B cell (primary cell): ENCODE measurements at regions not wholly inside any gene's neighbourhood (a gene's known extent, or its start where the extent isn't known, plus 50 kb on each side); places are given as distances from the start of the nearest gene placed in this dataset.

Source experiments
- ATAC-seq: fragments of 200-7000 bp; cut with Tn5 transposase; one replicate; pipeline ENCODE4 v1.10.0; 2021; ENCODE audit warnings: low read depth, mild to moderate bottlenecking, moderate number of reproducible peaks, moderate library complexity
- CTCF ChIA-PET: fragments of 350-600 bp; sonication (Branson Sonifier 250); formaldehyde crosslinking; loops from one replicate; lab custom pipeline; 2021; ENCODE audit warnings: antibody characterized with exemption, inconsistent platforms; lab: Charles Lee
- POLR2A ChIA-PET: fragments of 350-600 bp; sonication (Branson Sonifier 250); formaldehyde crosslinking; loops from one replicate; lab custom pipeline; 2021; ENCODE audit warnings: antibody characterized with exemption; lab: Charles Lee
- DNase-seq: peaks from one replicate; pipeline ENCODE4 v3.0.0; 2013
- H2AFZ ChIP-seq: 2 replicates; pipeline ENCODE4 v1.6.1; 2012; ENCODE audit warnings: mild to moderate bottlenecking, low read depth, low read length; ENCODE audit not compliant: insufficient read depth, poor library complexity, severe bottlenecking
- H3K27ac ChIP-seq, 2 donors: 1 replicate in 1 of 2; 2 replicates in 1 of 2; pipeline ENCODE4 v1.5.1; 2012 to 2013; ENCODE audit warnings: low read length in 2 of 2, mild to moderate bottlenecking in 2 of 2, moderate library complexity in 1 of 2
- H3K27me3 ChIP-seq, 4 experiments: fragments of 200-600 bp in 1 of 4; sonication (generic) in 1 of 4; replicated peaks in 1 of 4; 1 replicate in 2 of 4; 2 replicates in 2 of 4; pipeline versions ENCODE4 v1.6.1 to v1.7.0; 2013 to 2016; ENCODE audit warnings: low read length in 3 of 4, mild to moderate bottlenecking in 2 of 4, mixed read lengths in 1 of 4, moderate library complexity in 1 of 4; ENCODE audit not compliant: insufficient read depth in 4 of 4, control insufficient read depth in 3 of 4; ENCODE audit errors: control extremely low read depth in 1 of 4
- H3K36me3 ChIP-seq, 2 experiments: replicated peaks in 1 of 2; 1 replicate in 1 of 2; 2 replicates in 1 of 2; pipeline versions ENCODE4 v1.6.1 to v1.7.1; 2013; ENCODE audit warnings: low read length in 1 of 2; ENCODE audit not compliant: insufficient read depth in 2 of 2, control insufficient read depth in 1 of 2; ENCODE audit errors: control extremely low read depth in 1 of 2, extremely low read depth in 1 of 2
- H3K4me1 ChIP-seq, 2 donors: fragments of 200-600 bp in 1 of 2; sonication (generic) in 1 of 2; 1 replicate in 1 of 2; 2 replicates in 1 of 2; pipeline versions ENCODE4 v1.5.1 to v1.6.1; 2013 to 2017; ENCODE audit warnings: low read length in 2 of 2; ENCODE audit not compliant: control insufficient read depth in 2 of 2, insufficient read depth in 2 of 2
- H3K4me2 ChIP-seq: replicated peaks from 2 replicates; pipeline ENCODE3; 2012; ENCODE audit warnings: mild to moderate bottlenecking, low read depth, low read length; ENCODE audit not compliant: poor library complexity, severe bottlenecking
- H3K4me3 ChIP-seq, 5 experiments: fragments of 200-600 bp in 1 of 5; sonication (generic) in 1 of 5; 1 replicate in 3 of 5; 2 replicates in 2 of 5; pipeline versions ENCODE4 v1.5.1 to v1.7.0; 2011 to 2016; ENCODE audit warnings: low read length in 4 of 5, mild to moderate bottlenecking in 4 of 5, low read depth in 2 of 5, control low read depth in 1 of 5, moderate library complexity in 1 of 5; ENCODE audit not compliant: insufficient read depth in 1 of 5; ENCODE audit errors: control extremely low read depth in 1 of 5, extremely low read depth in 1 of 5
- H3K79me2 ChIP-seq: fragments of 200-600 bp; sonication (generic); one replicate; pipeline ENCODE4 v1.6.0; 2016; ENCODE audit warnings: low read length; ENCODE audit not compliant: control insufficient read depth, insufficient read depth
- H3K9ac ChIP-seq: fragments of 200-600 bp; sonication (generic); 2 replicates; pipeline ENCODE4 v1.6.1; 2017; ENCODE audit warnings: mild to moderate bottlenecking, low read length, moderate library complexity
- H3K9me3 ChIP-seq, 3 donors: one replicate each; pipeline versions ENCODE4 v1.6.1 to v1.7.1; 2013; ENCODE audit warnings: low read length in 2 of 3; ENCODE audit not compliant: control insufficient read depth in 2 of 3, insufficient read depth in 1 of 3; ENCODE audit errors: control extremely low read depth in 1 of 3
- H4K20me1 ChIP-seq: 2 replicates; pipeline ENCODE4 v1.6.0; 2012; ENCODE audit warnings: mild to moderate bottlenecking, low read length; ENCODE audit not compliant: insufficient read depth, control insufficient read depth, poor library complexity, severe bottlenecking
- H3K27ac Mint-ChIP-seq: one replicate; pipeline ENCODE4 v1.8.0; 2021; ENCODE audit warnings: mixed read lengths
- H3K27me3 Mint-ChIP-seq: one replicate; pipeline ENCODE4 v1.8.0; 2021; ENCODE audit warnings: mixed read lengths
- H3K4me1 Mint-ChIP-seq: one replicate; pipeline ENCODE4 v1.8.0; 2021; ENCODE audit warnings: mixed read lengths
- H3K4me3 Mint-ChIP-seq: one replicate; pipeline ENCODE4 v1.8.0; 2021; ENCODE audit warnings: mixed read lengths
- H3K9me3 Mint-ChIP-seq: one replicate; pipeline ENCODE4 v1.8.0; 2022; ENCODE audit warnings: mixed read lengths; ENCODE audit not compliant: insufficient read depth
- CTCF ChIP-seq: fragments of 200-600 bp; IDR thresholded peaks from one replicate; pipeline ENCODE4 v1.8.0; 2022; ENCODE audit warnings: antibody characterized with exemption, mild to moderate bottlenecking
- EZH2 ChIP-seq: IDR thresholded peaks from 2 replicates; pipeline ENCODE4 v1.6.1; 2012; ENCODE audit warnings: borderline replicate concordance, low read depth, mild to moderate bottlenecking, moderate library complexity, low read length; ENCODE audit not compliant: insufficient read depth, poor library complexity, severe bottlenecking
- WGBS: methylation state at CpG from one replicate; pipeline ENCODE4 v1.1.5; 2013; ENCODE audit warnings: missing lambda C conversion rate; ENCODE audit not compliant: insufficient coverage; 5-methylcytosine and 5-hydroxymethylcytosine counted together
- intact Hi-C: fragments of 100-400 bp; cut with micrococcal nuclease; formaldehyde crosslinking; loops from one replicate; pipeline ENCODE4 v1.10.0; 2022

DNA sequence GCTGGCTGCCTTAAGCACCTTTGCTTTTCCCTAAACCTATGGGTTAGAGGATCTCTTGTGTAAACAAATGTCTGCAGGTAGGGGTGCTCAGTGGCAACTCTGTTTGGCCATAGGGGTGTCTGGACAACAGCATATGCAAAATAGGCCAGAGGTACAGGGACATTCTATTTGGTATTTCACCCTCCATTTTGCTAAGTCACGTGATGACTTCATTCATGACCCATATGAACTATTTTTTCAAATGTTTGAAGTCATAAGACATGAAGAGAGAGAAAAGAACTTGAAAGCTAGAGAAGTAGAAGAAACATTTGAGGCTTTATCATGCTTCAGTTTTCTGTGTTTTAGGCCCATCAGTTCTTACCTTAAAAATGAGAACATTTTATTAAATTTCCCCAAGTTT lies 370.2 kb downstream of the GADD45G start:
- H3K4me3 Mint-ChIP-seq: no peak overlapping the region
- Histone ChIP-seq H3K79me2 (no peaks in the 10 kb centered on the region), H3K4me2 (no peak overlapping the region), H4K20me1 (no peaks in the 10 kb centered on the region), H3K4me1 (no peaks in the 10 kb centered on the region), H3K9ac (no peak overlapping the region), H3K27ac (no peak overlapping the region), H3K9me3 (no peaks in the 10 kb centered on the region), H3K36me3 (no peaks in the 10 kb centered on the region), H2AFZ (no peak overlapping the region), H3K27me3 (no peaks in the 10 kb centered on the region), H3K4me3 (no peak overlapping the region)
- WGBS: no CpG with 5 or more reads among the region's 1 CpG
- intact Hi-C loops: no loop called here
- TF ChIP-seq CTCF (no peak), EZH2 (no peak)
- ChIA-PET POLR2A (no interaction called here), CTCF (no interaction called here)
- peaks cover 2% of the 10 kb centered on the region for H3K27me3 Mint-ChIP-seq
- DNase-seq (no peak), ATAC-seq (no peak)
- no peaks in the 10 kb centered on the region for H3K4me1 Mint-ChIP-seq
- H3K9me3 Mint-ChIP-seq: no peaks in the 10 kb centered on the region
- H3K27ac Mint-ChIP-seq: no peak overlapping the region

- Mint-ChIP-seq H3K27ac (no peak overlapping the region), H3K27me3 (peaks cover 5% of the 10 kb centered on the region), H3K4me1 (no peaks in the 10 kb centered on the region), H3K9me3 (no peaks in the 10 kb centered on the region), H3K4me3 (no peak overlapping the region)
- ATAC-seq: no peak
- H3K4me1 ChIP-seq: no peaks in the 10 kb centered on the region
- TF ChIP-seq EZH2: no peak
- TF ChIP-seq CTCF: no peak
- intact Hi-C loops: no loop called here
- ChIA-PET POLR2A (no interaction called here), CTCF (no interaction called here)
- no peak overlapping the region for H3K9ac ChIP-seq
- 75% methylated on average over 2 of the region's 2 CpGs for WGBS
- no peaks in the 10 kb centered on the region for H3K79me2 ChIP-seq
- H3K36me3 ChIP-seq: no peaks in the 10 kb centered on the region
- no peak overlapping the region for H3K27ac ChIP-seq
- no peaks in the 10 kb centered on the region for H4K20me1 ChIP-seq
- H3K9me3 ChIP-seq: no peaks in the 10 kb centered on the region
- no peaks in the 10 kb centered on the region for H3K27me3 ChIP-seq
- H3K4me2 ChIP-seq: no peak overlapping the region
- H2AFZ ChIP-seq: no peak overlapping the region
- DNase-seq: no peak
- H3K4me3 ChIP-seq: no peak overlapping the region
Measured at GRCh38 chr9:89975630-89976029, 370.8 kb downstream of the GADD45G start.
